Panc1 (cell line): ENCODE measurements at regions not wholly inside any gene's neighbourhood (a gene's known extent, or its start where the extent isn't known, plus 50 kb on each side); places are given as distances from the start of the nearest gene placed in this dataset.

Source experiments
- ATAC-seq: fragments of 200-7000 bp; cut with Tn5 transposase; 2 replicates; pipeline ENCODE4 v1.9.1; 2020; ENCODE audit warnings: mild to moderate bottlenecking, moderate library complexity
- BruUV-seq: library from RNA; stranded (reverse); fragments of 400-500 nt; replicated peaks from 2 replicates; lab custom pipeline; 2021; lab: Mats Ljungman, UMichigan
- CTCF ChIA-PET: fragments of 300-600 bp; sonication (Branson Sonifier 250); formaldehyde crosslinking; loops from one replicate; lab custom pipeline; 2022; ENCODE audit warnings: antibody characterized with exemption; lab: Charles Lee
- POLR2A ChIA-PET: fragments of 300-600 bp; sonication (Branson Sonifier 250); formaldehyde crosslinking; loops from one replicate; lab custom pipeline; 2022; ENCODE audit warnings: antibody characterized with exemption; lab: Charles Lee
- DNase-seq: peaks from one replicate; pipeline ENCODE4 v3.0.0-alpha.2; 2010; ENCODE audit warnings: low read depth, low spot score
- H3K27ac ChIP-seq: 2 replicates; pipeline ENCODE4 v1.5.1; 2011; ENCODE audit warnings: mild to moderate bottlenecking, low read length, inconsistent platforms
- H3K27me3 ChIP-seq: fragments of 200-500 bp; sonication (Bioruptor generic); 2 replicates; pipeline ENCODE4 v1.6.0; 2014; ENCODE audit warnings: low read length, inconsistent platforms; ENCODE audit not compliant: control insufficient read depth, insufficient read depth
- H3K36me3 ChIP-seq: fragments of 200-500 bp; sonication (Bioruptor generic); 2 replicates; pipeline ENCODE4 v1.5.1; 2014; ENCODE audit warnings: inconsistent platforms, mild to moderate bottlenecking, low read length, moderate library complexity; ENCODE audit not compliant: control insufficient read depth, insufficient read depth
- H3K4me1 ChIP-seq: 2 replicates; pipeline ENCODE4 v1.5.1; 2011; ENCODE audit warnings: inconsistent platforms, mild to moderate bottlenecking, low read length, moderate library complexity; ENCODE audit not compliant: control insufficient read depth, insufficient read depth
- H3K4me3 ChIP-seq, 2 experiments: 2 replicates each; pipeline ENCODE4 v1.5.1; 2011 to 2012; ENCODE audit warnings: low read depth in 2 of 2, low read length in 2 of 2, mild to moderate bottlenecking in 2 of 2, inconsistent platforms in 1 of 2, moderate library complexity in 1 of 2
- H3K9me3 ChIP-seq: fragments of 200-500 bp; sonication (Bioruptor generic); 2 replicates; pipeline ENCODE4 v1.5.1; 2014; ENCODE audit warnings: low read depth, mild to moderate bottlenecking, inconsistent platforms, low read length, moderate library complexity; ENCODE audit not compliant: control insufficient read depth, insufficient read depth
- CTCF ChIP-seq: fragments of 450-650 bp; IDR thresholded peaks from 2 replicates; pipeline ENCODE4 v1.5.1; 2017; ENCODE audit warnings: mild to moderate bottlenecking
- POLR2AphosphoS5 ChIP-seq: IDR thresholded peaks from 2 replicates; pipeline ENCODE4 v1.6.1; 2012; ENCODE audit warnings: mild to moderate bottlenecking, low read depth, low read length, moderate library complexity
- REST ChIP-seq, 2 experiments: IDR thresholded peaks; 2 replicates each; pipeline ENCODE4 v1.6.1; 2011 to 2012; ENCODE audit warnings: low read depth in 2 of 2, control low read depth in 1 of 2, low read length in 1 of 2, mild to moderate bottlenecking in 1 of 2, moderate library complexity in 1 of 2; ENCODE audit not compliant: insufficient read depth in 1 of 2
- SIN3A ChIP-seq: IDR thresholded peaks from 2 replicates; pipeline ENCODE4 v1.6.1; 2012; ENCODE audit warnings: low read depth, mild to moderate bottlenecking, low read length, moderate library complexity, borderline replicate concordance; ENCODE audit not compliant: insufficient read depth
- TCF7L2 ChIP-seq: IDR thresholded peaks from 2 replicates; pipeline ENCODE4 v1.6.1; 2011; ENCODE audit warnings: mild to moderate bottlenecking, low read depth, low read length, inconsistent platforms
- in situ Hi-C: cut with HindIII; loops from 2 replicates; pipeline ENCODE4 v1.10.0; 2016; ENCODE audit warnings: low sequenced_read_pairs, low pct_unique_long_range_greater_than_20kb
- intact Hi-C: fragments of 100-400 bp; cut with micrococcal nuclease; formaldehyde crosslinking; loops from one replicate; pipeline ENCODE4 v1.10.0; 2022; ENCODE audit not compliant: unreplicated experiment

- BruUV-seq = no TSS peak
- TF ChIP-seq SIN3A (no peak), POLR2AphosphoS5 (no peak), TCF7L2 (no peak), CTCF (no peak), REST (IDR thresholded peaks at IDR 0.05; ENCODE audit: insufficient read depth in 1 of 2, low read depth in 2 of 2, low read length in 1 of 2) (no peak)
- Histone ChIP-seq H3K4me1 (no peaks in the 10 kb centered on the region), H3K4me3 (no peak overlapping the region), H3K36me3 (no peaks in the 10 kb centered on the region), H3K27ac (no peak overlapping the region), H3K9me3 (no peaks in the 10 kb centered on the region), H3K27me3 (no peaks in the 10 kb centered on the region)
- no peak for ATAC-seq
- DNase-seq = no peak
- POLR2A ChIA-PET = no interaction called here
- intact Hi-C loops = no loop called here
- CTCF ChIA-PET = no interaction called here
- in situ Hi-C loops = no loop called here
These were observed 88.7 kb downstream of the SCGB2B2 start for GRCh38 chr19:34588249-34588648.

GRCh38 chr19:34580408-34580807, 96.6 kb downstream of the SCGB2B2 start:
- H3K9me3 ChIP-seq = no peaks in the 10 kb centered on the region
- H3K27me3 ChIP-seq = no peaks in the 10 kb centered on the region
- in situ Hi-C loops = no loop called here
- no peak for DNase-seq
- ChIA-PET POLR2A (no interaction called here), CTCF (interaction anchor here (0.6 kb wide), 1 partner anchor 132 kb away, joined by 6 read pairs; no protein-coding TSS in a partner anchor)
- no peak overlapping the region for H3K4me3 ChIP-seq
- BruUV-seq = no TSS peak
- no peak for ATAC-seq
- H3K36me3 ChIP-seq = no peaks in the 10 kb centered on the region
- intact Hi-C loops = no loop called here
- TF ChIP-seq TCF7L2 (no peak), REST (IDR thresholded peaks at IDR 0.05; ENCODE audit: insufficient read depth in 1 of 2, low read depth in 2 of 2, low read length in 1 of 2) (no peak), POLR2AphosphoS5 (no peak), SIN3A (no peak), CTCF (no peak)
- H3K27ac ChIP-seq = no peak overlapping the region
- no peaks in the 10 kb centered on the region for H3K4me1 ChIP-seq
